Esophagus squamous epithelium (tissue), 5 donors: ENCODE measurements at regions not wholly inside any gene's neighbourhood (a gene's known extent, or its start where the extent isn't known, plus 50 kb on each side); places are given as distances from the start of the nearest gene placed in this dataset.

Experiments used
- DNase-seq: peaks from one replicate; lab custom pipeline; 2025; lab: John Stamatoyannopoulos, UW
- H3K27ac ChIP-seq, 4 donors: fragments of 200-600 bp; sonication (generic); one replicate each; pipeline ENCODE4 v1.5.1; 2016 to 2019; ENCODE audit warnings: mild to moderate bottlenecking in 1 of 4
- H3K27me3 ChIP-seq, 4 donors: fragments of 200-600 bp; sonication (generic); 1 replicate in 3 of 4; 2 replicates in 1 of 4; pipeline versions ENCODE4 v1.5.1 to v1.6.0; 2017 to 2021; ENCODE audit warnings: antibody characterized with exemption in 1 of 4
- H3K36me3 ChIP-seq, 3 donors: fragments of 200-600 bp; sonication (generic); one replicate each; pipeline ENCODE4 v1.5.1; 2016 to 2019
- H3K4me1 ChIP-seq, 3 donors: fragments of 200-600 bp; sonication (generic); one replicate each; pipeline ENCODE4 v1.5.1; 2017 to 2019
- H3K4me3 ChIP-seq, 4 donors: fragments of 200-600 bp; sonication (generic); 1 replicate in 3 of 4; 2 replicates in 1 of 4; pipeline ENCODE4 v1.5.1; 2016 to 2019; ENCODE audit warnings: mild to moderate bottlenecking in 2 of 4, moderate library complexity in 1 of 4
- H3K9me3 ChIP-seq, 3 donors: fragments of 200-600 bp; sonication (generic); one replicate each; pipeline ENCODE4 v1.5.1; 2016 to 2019
- CTCF ChIP-seq, 6 experiments: fragments of 450-650 bp in 4 of 6; fragments of 200-600 bp in 2 of 6; sonication (generic) in 2 of 6; IDR thresholded peaks; one replicate each; pipeline ENCODE4 v1.5.1; 2016 to 2019; ENCODE audit warnings: antibody characterized with exemption in 6 of 6, mild to moderate bottlenecking in 4 of 6, moderate library complexity in 4 of 6
- POLR2A ChIP-seq, 4 donors: fragments of 450-650 bp; IDR thresholded peaks; one replicate each; pipeline ENCODE4 v1.6.1; 2017; ENCODE audit warnings: antibody characterized with exemption in 4 of 4, mild to moderate bottlenecking in 4 of 4, moderate library complexity in 3 of 4
- WGBS, 2 donors: methylation state at CpG; one replicate each; pipeline ENCODE4 v1.1.5; 2018; 5-methylcytosine and 5-hydroxymethylcytosine counted together
- intact Hi-C: fragments of 100-400 bp; cut with DNase I; formaldehyde crosslinking; loops from one replicate; pipeline ENCODE4 v1.15.0; 2022
- donor health status: DM: yes; HTN: yes; CAD: no.

- no peaks in the 10 kb centered on the region for H3K36me3 ChIP-seq
- no peak for DNase-seq
- no peak overlapping the region for H3K4me3 ChIP-seq
- H3K27me3 ChIP-seq: no peaks in the 10 kb centered on the region
- no peaks in the 10 kb centered on the region for H3K4me1 ChIP-seq
- no peak overlapping the region for H3K27ac ChIP-seq
- intact Hi-C loops: no loop called here
- WGBS, 2 donors: 50 to 65% methylated on average over 1 of the region's 1 CpG
- TF ChIP-seq CTCF (IDR thresholded peaks at IDR 0.05): no peak
- TF ChIP-seq POLR2A (IDR thresholded peaks at IDR 0.05): no peak
- H3K9me3 ChIP-seq: no peaks in the 10 kb centered on the region
Observed at GRCh38 chr1:69148731-69149130, 419.0 kb upstream of the LRRC7 start.

- no peak overlapping the region for H3K27ac ChIP-seq
- H3K9me3 ChIP-seq: no peaks in the 10 kb centered on the region
- DNase-seq: no peak
- TF ChIP-seq POLR2A (IDR thresholded peaks at IDR 0.05): no peak
- no peak for TF ChIP-seq CTCF (IDR thresholded peaks at IDR 0.05)
- no peak overlapping the region for H3K4me3 ChIP-seq
- H3K27me3 ChIP-seq: no peaks in the 10 kb centered on the region
- intact Hi-C loops: no loop called here
- WGBS, 2 donors: 80% methylated on average over 2 of the region's 2 CpGs; no CpG with 5 or more reads in 1 of the 2 donors
- no peaks in the 10 kb centered on the region for H3K36me3 ChIP-seq
- no peaks in the 10 kb centered on the region for H3K4me1 ChIP-seq
Observed at GRCh38 chr1:69157046-69157756, 410.5 kb upstream of the LRRC7 start.

GRCh38 chr1:69163241-69163640, 404.5 kb upstream of the LRRC7 start:
- Histone ChIP-seq H3K9me3 (no peaks in the 10 kb centered on the region), H3K4me1 (no peaks in the 10 kb centered on the region), H3K27me3 (no peaks in the 10 kb centered on the region), H3K36me3 (no peaks in the 10 kb centered on the region), H3K27ac (no peak overlapping the region), H3K4me3 (no peak overlapping the region)
- DNase-seq: no peak
- intact Hi-C loops: no loop called here
- TF ChIP-seq CTCF (IDR thresholded peaks at IDR 0.05) (no peak), POLR2A (IDR thresholded peaks at IDR 0.05) (no peak)
- 84 to 92% methylated on average over 2 of the region's 2 CpGs for WGBS, 2 donors

- DNase-seq: no peak
- Histone ChIP-seq H3K4me1 (no peaks in the 10 kb centered on the region), H3K9me3 (no peaks in the 10 kb centered on the region), H3K36me3 (no peaks in the 10 kb centered on the region), H3K27ac (no peak overlapping the region), H3K27me3 (no peaks in the 10 kb centered on the region), H3K4me3 (no peak overlapping the region)
- intact Hi-C loops: no loop called here
- TF ChIP-seq POLR2A (IDR thresholded peaks at IDR 0.05): no peak
Observed at GRCh38 chr1:69163779-69164178, 403.9 kb upstream of the LRRC7 start.

- no peaks in the 10 kb centered on the region for H3K27me3 ChIP-seq
- H3K36me3 ChIP-seq: no peaks in the 10 kb centered on the region
- 71 to 83% methylated on average over 3 of the region's 3 CpGs for WGBS, 2 donors
- intact Hi-C loops: no loop called here
- peaks cover 0 to 4% (median 0%) of the 10 kb centered on the region in 3 donors for H3K9me3 ChIP-seq
- no peaks in the 10 kb centered on the region for H3K4me1 ChIP-seq
- H3K4me3 ChIP-seq: no peak overlapping the region
- DNase-seq: no peak
- H3K27ac ChIP-seq: no peak overlapping the region
- TF ChIP-seq CTCF (IDR thresholded peaks at IDR 0.05) (no peak), POLR2A (IDR thresholded peaks at IDR 0.05) (no peak)
Observed at GRCh38 chr1:69167876-69168275, 399.8 kb upstream of the LRRC7 start.

GRCh38 chr1:69171248-69171647, 396.5 kb upstream of the LRRC7 start:
- Histone ChIP-seq H3K27ac (no peak overlapping the region), H3K4me3 (no peak overlapping the region), H3K36me3 (no peaks in the 10 kb centered on the region), H3K9me3 (peaks cover 0 to 4% (median 0%) of the 10 kb centered on the region in 3 donors), H3K4me1 (no peaks in the 10 kb centered on the region), H3K27me3 (no peaks in the 10 kb centered on the region)
- intact Hi-C loops: no loop called here
- TF ChIP-seq POLR2A (IDR thresholded peaks at IDR 0.05) (no peak), CTCF (IDR thresholded peaks at IDR 0.05) (no peak)
- no peak for DNase-seq
